Spleen (tissue), 11 donors: ENCODE measurements at regions not wholly inside any gene's neighbourhood (a gene's known extent, or its start where the extent isn't known, plus 50 kb on each side); places are given as distances from the start of the nearest gene placed in this dataset.
"Not testable (repeated sequence)": the region's sequence is repeated elsewhere in the genome, so short reads cannot be mapped to it uniquely, and the experiment has no call there.

Experiments
- DNase-seq: peaks from one replicate; pipeline ENCODE4 v3.0.0-alpha.2; 2020
- H3K27ac ChIP-seq, 8 donors: fragments of 200-600 bp; sonication (generic) in 7 of 8; 1 replicate in 4 of 8; 2 replicates in 4 of 8; pipeline versions ENCODE4 v1.5.0 to v1.8.0; 2016 to 2021; ENCODE audit warnings: inconsistent platforms in 4 of 8, mild to moderate bottlenecking in 4 of 8, moderate library complexity in 1 of 8
- H3K27me3 ChIP-seq, 7 donors: fragments of 200-600 bp; sonication (generic) in 6 of 7; replicated peaks in 1 of 7; 1 replicate in 4 of 7; 2 replicates in 3 of 7; pipeline versions ENCODE4 v1.5.0 to v1.8.0; 2016 to 2021; ENCODE audit warnings: inconsistent platforms in 3 of 7, mild to moderate bottlenecking in 1 of 7
- H3K36me3 ChIP-seq, 6 donors: fragments of 200-600 bp; sonication (generic) in 5 of 6; 1 replicate in 4 of 6; 2 replicates in 2 of 6; pipeline versions ENCODE4 v1.5.0 to v1.8.0; 2016 to 2021; ENCODE audit warnings: inconsistent platforms in 2 of 6
- H3K4me1 ChIP-seq, 6 donors: fragments of 200-600 bp; sonication (generic) in 5 of 6; 1 replicate in 3 of 6; 2 replicates in 3 of 6; pipeline versions ENCODE4 v1.5.0 to v1.8.0; 2016 to 2021; ENCODE audit warnings: inconsistent platforms in 3 of 6
- H3K4me3 ChIP-seq, 8 donors: fragments of 200-600 bp; sonication (generic) in 7 of 8; 1 replicate in 4 of 8; 2 replicates in 4 of 8; pipeline versions ENCODE4 v1.5.0 to v1.8.0; 2016 to 2021; ENCODE audit warnings: inconsistent platforms in 4 of 8, mild to moderate bottlenecking in 4 of 8, moderate library complexity in 2 of 8
- H3K9me3 ChIP-seq, 8 donors: fragments of 200-600 bp; sonication (generic) in 7 of 8; 1 replicate in 4 of 8; 2 replicates in 4 of 8; pipeline versions ENCODE4 v1.5.0 to v1.8.0; 2016 to 2021; ENCODE audit warnings: inconsistent platforms in 4 of 8
- CTCF ChIP-seq, 11 experiments: fragments of 200-600 bp in 7 of 11; fragments of 450-650 bp in 4 of 11; sonication (generic) in 4 of 11; IDR thresholded peaks in 8 of 11; conservative IDR thresholded peaks in 3 of 11; 1 replicate in 7 of 11; 2 replicates in 4 of 11; pipeline versions ENCODE4 v1.4.0 to v1.8.0; 2016 to 2021; ENCODE audit warnings: antibody characterized with exemption in 11 of 11, inconsistent platforms in 4 of 11, mild to moderate bottlenecking in 1 of 11
- POLR2A ChIP-seq, 3 donors: fragments of 450-650 bp; IDR thresholded peaks; one replicate each; pipeline ENCODE4 v1.5.1; 2017; ENCODE audit warnings: antibody characterized with exemption in 3 of 3, mild to moderate bottlenecking in 1 of 3
- POLR2AphosphoS5 ChIP-seq, 3 donors: sonication (generic); formaldehyde crosslinking; IDR thresholded peaks; one replicate each; pipeline ENCODE4 v1.5.1; 2017; ENCODE audit warnings: antibody characterized with exemption in 3 of 3
- whole genome bisulfite sequencing, 5 donors: extraction: QIAGEN DNeasy Blood & Tissue Kit in 3 of 5; methylation state at CpG; one replicate each; pipeline versions ENCODE4 v1.1.5 to v1.1.7; 2013 to 2018; 5-methylcytosine and 5-hydroxymethylcytosine counted together
- intact Hi-C: fragments of 100-400 bp; cut with DNase I; formaldehyde crosslinking; loops from one replicate; pipeline ENCODE4 v1.15.0; 2023; ENCODE audit warnings: low total_unique reads
- donor health status: healthy with polysubstance abuse.
- donor health status: DM: no; HTN: no; CAD: no; lungs with moderate emphysema.
- donor health status: DM: no; HTN: no; CAD: no.
- donor health status: Bipolar disorder and iron deficiency.
- donor health status: healthy.
- donor health status: DM: no; HTN: no; CAD: no.
- donor health status: DM: yes; HTN: yes; CAD: no.

- no peak for DNase-seq
- no peak overlapping the region for H3K4me3 ChIP-seq
- no peaks in the 10 kb centered on the region for H3K9me3 ChIP-seq
- H3K36me3 ChIP-seq, result no peaks in the 10 kb centered on the region
- no peak for TF ChIP-seq CTCF (IDR thresholded peaks at IDR 0.05 in 8 of 11, conservative IDR thresholded peaks at IDR 0.05 in 3 of 11)
- TF ChIP-seq POLR2AphosphoS5 (IDR thresholded peaks at IDR 0.05), result no peak
- TF ChIP-seq POLR2A (IDR thresholded peaks at IDR 0.05), result no peak
- intact Hi-C loops, result no loop called here
- WGBS, 5 donors, result 70 to 84% (median 74%) methylated on average over 4 of the region's 4 CpGs
- no peak overlapping the region for H3K27ac ChIP-seq
- no peaks in the 10 kb centered on the region for H3K27me3 ChIP-seq
- peaks cover 0 to 1% (median 0%) of the 10 kb centered on the region in 6 donors for H3K4me1 ChIP-seq
Observed at GRCh38 chr9:78712903-78713613, 416.1 kb downstream of the PSAT1 start.

- Histone ChIP-seq H3K4me1 (no peaks in the 10 kb centered on the region), H3K9me3 (no peaks in the 10 kb centered on the region), H3K4me3 (no peak overlapping the region), H3K27ac (no peak overlapping the region), H3K27me3 (no peaks in the 10 kb centered on the region), H3K36me3 (no peaks in the 10 kb centered on the region)
- TF ChIP-seq CTCF (IDR thresholded peaks at IDR 0.05 in 8 of 11, conservative IDR thresholded peaks at IDR 0.05 in 3 of 11), result no peak
- no peak for TF ChIP-seq POLR2AphosphoS5 (IDR thresholded peaks at IDR 0.05)
- TF ChIP-seq POLR2A (IDR thresholded peaks at IDR 0.05), result no peak
- no peak for DNase-seq
- WGBS, 5 donors, result 34 to 46% (median 38%) methylated on average over 5 of the region's 5 CpGs
- intact Hi-C loops, result no loop called here
Observed at GRCh38 chr9:78713614-78714405, 416.9 kb downstream of the PSAT1 start.

GRCh38 chr9:78714576-78714975, 417.7 kb downstream of the PSAT1 start:
- H3K4me1 ChIP-seq, result no peaks in the 10 kb centered on the region
- H3K27me3 ChIP-seq, result no peaks in the 10 kb centered on the region
- no peaks in the 10 kb centered on the region for H3K9me3 ChIP-seq
- no peak overlapping the region for H3K4me3 ChIP-seq
- no peak for DNase-seq
- intact Hi-C loops, result no loop called here
- WGBS, 5 donors, result 53 to 64% (median 62%) methylated on average over 2 of the region's 2 CpGs
- no peak for TF ChIP-seq POLR2A (IDR thresholded peaks at IDR 0.05)
- H3K36me3 ChIP-seq, result no peaks in the 10 kb centered on the region
- no peak overlapping the region for H3K27ac ChIP-seq

- H3K4me1 ChIP-seq, H3K27me3 ChIP-seq, H3K36me3 ChIP-seq, H3K27ac ChIP-seq, intact Hi-C loops, DNase-seq, H3K4me3 ChIP-seq, H3K9me3 ChIP-seq: not testable (repeated sequence)
- WGBS, 5 donors, result 70 to 96% (median 86%) methylated on average over 4 of the region's 4 CpGs
Observed at GRCh38 chr9:78719029-78719428, 422.1 kb downstream of the PSAT1 start.

GRCh38 chr9:78724896-78725295, 428.0 kb downstream of the PSAT1 start:
- DNase-seq, result no peak
- H3K27me3 ChIP-seq, result no peaks in the 10 kb centered on the region
- TF ChIP-seq CTCF (IDR thresholded peaks at IDR 0.05 in 8 of 11, conservative IDR thresholded peaks at IDR 0.05 in 3 of 11) (no peak), POLR2AphosphoS5 (IDR thresholded peaks at IDR 0.05) (no peak), POLR2A (IDR thresholded peaks at IDR 0.05) (no peak)
- intact Hi-C loops, result no loop called here
- no peaks in the 10 kb centered on the region for H3K36me3 ChIP-seq
- no peak overlapping the region for H3K27ac ChIP-seq
- WGBS, 5 donors, result 84 to 96% (median 87%) methylated on average over 2 of the region's 2 CpGs
- no peak overlapping the region for H3K4me3 ChIP-seq
- no peaks in the 10 kb centered on the region for H3K4me1 ChIP-seq
- H3K9me3 ChIP-seq, result peaks cover 0 to 46% (median 33%) of the 10 kb centered on the region in 8 donors
